ENCODE measurements at regions not wholly inside any gene's neighbourhood (a gene's known extent, or its start where the extent isn't known, plus 50 kb on each side); places are given as distances from the start of the nearest gene placed in this dataset.

DNA sequence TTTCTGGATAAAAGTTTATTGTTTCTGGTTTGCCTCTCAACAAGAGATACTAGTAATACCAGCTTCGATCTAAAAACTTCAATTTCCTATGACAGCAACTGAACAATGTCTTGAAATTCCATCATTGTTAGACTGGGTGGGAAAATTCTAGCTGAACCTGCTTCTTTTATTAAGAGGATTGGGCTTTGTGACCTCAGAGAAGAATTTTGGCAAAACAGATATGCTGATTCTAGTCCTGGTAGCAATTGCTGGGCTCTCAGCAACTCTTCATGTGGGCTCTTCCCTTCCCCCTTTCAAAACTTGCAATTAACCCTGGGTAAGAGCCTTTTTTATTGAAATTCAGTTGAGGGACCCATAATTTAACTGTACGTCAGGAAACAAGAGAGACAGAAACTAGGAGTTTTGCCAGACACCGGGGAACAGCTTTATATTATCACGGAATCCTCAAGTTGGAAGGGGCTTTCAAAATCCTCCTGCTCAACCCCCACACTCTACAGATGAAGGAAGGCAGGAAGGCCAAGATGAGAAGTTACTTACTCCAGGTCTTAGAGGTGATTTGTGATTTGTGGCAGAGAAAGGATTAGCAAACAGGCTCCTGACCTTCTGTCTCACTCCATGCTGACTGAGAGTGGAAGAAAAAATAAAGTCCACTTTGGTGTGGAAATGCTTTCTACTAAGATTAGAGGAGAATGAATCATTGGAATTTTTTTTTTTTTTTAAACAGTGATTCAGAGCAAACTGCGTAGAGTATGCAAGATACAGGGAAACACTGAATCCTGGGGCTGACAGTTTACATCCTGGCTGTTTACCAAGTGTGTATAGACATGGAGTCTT is 239.0 kb upstream of the ATP2B1 start:
- Mint-ChIP-seq H3K27me3 (no peaks in the 10 kb centered on the region), H3K4me1 (peaks cover 36% of the 10 kb centered on the region), H3K27ac (peak overlapping the region; percentile 74), H3K4me3 (peak overlapping the region; percentile 27), H3K9me3 (peaks cover 3% of the 10 kb centered on the region), H3K36me3 (ENCODE audit: low read depth) (no peaks in the 10 kb centered on the region)
- peak; percentile 72 for ATAC-seq (replicated peaks)

DNA sequence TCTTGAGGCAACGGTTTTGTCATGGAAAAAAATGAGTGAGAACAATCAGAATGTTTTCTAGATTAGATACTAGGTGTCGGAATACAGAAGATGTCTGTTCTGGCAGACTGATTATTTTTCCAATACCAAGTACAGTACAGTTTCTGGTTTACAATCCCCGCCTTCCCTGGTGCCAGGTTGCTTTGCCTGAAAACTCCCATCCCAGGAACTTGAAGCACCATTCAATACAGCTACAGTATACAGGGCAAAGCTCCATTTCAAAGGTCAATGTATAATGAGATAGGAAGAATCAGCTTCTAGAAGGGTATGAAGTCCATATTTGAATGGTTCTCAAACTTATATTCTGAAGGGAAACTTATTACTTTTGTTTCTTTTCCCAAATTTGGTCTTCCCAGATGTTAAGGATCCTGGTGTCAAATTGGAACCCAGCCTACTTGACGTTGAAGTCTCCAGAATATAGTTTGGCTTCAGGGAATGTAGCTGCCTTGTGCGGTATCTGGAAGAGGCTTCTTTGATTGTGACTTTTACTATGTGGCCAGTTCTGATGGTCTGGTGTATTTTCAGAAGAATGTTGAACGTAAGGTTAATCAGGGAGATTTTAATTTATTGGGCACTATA is 238.0 kb upstream of the ATP2B1 start:
- peaks cover 42% of the 10 kb centered on the region for H3K4me1 Mint-ChIP-seq
- ATAC-seq (replicated peaks): no peak
- no peaks in the 10 kb centered on the region for H3K36me3 Mint-ChIP-seq (ENCODE audit: low read depth)
- H3K4me3 Mint-ChIP-seq: no peak overlapping the region
- peaks cover 3% of the 10 kb centered on the region for H3K9me3 Mint-ChIP-seq
- no peaks in the 10 kb centered on the region for H3K27me3 Mint-ChIP-seq
- H3K27ac Mint-ChIP-seq: peak overlapping the region; percentile 74

DNA sequence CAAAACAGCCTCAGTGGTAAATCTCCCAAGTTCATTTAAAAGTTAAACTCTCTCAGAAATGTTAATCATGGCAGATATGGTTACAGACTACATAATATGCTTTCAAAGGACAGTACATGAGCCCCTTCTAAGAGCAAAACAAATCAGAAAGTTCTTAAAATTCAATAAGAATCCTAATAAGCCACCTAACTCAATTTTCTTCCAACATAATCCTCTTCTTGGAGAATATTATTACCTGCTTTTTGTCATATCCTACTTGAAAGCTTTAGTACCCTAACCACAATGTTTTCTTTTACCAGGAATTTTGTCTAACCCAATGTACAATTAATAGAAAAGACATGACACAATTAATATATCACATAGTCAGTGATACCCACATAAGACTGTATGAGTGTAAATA is 236.5 kb upstream of the ATP2B1 start:
- Mint-ChIP-seq H3K27me3 (no peaks in the 10 kb centered on the region), H3K4me1 (peaks cover 36% of the 10 kb centered on the region), H3K36me3 (ENCODE audit: low read depth) (no peaks in the 10 kb centered on the region), H3K27ac (no peak overlapping the region), H3K9me3 (peaks cover 8% of the 10 kb centered on the region), H3K4me3 (no peak overlapping the region)
- ATAC-seq (replicated peaks): no peak

DNA sequence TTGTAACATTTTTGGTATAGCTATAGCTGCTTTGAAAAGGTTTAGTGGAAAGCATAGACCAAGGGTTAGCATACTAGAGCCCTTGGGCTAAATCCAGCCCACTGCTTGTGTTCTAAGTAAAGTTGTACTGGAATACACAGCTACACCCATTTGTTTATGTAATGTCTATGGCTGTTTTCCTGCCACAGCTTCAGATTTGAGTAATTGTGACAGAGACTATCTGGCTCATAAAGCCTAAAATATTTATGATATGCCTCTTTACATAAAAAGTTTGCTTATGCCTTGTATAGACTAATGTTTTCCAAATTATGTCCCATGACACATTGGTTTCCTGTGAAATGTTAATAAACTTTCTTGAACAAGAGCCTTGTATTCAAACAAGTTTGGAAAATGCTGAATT is 234.8 kb upstream of the ATP2B1 start:
- Mint-ChIP-seq H3K4me3 (peak overlapping the region; percentile 1), H3K36me3 (ENCODE audit: low read depth) (no peaks in the 10 kb centered on the region), H3K9me3 (peaks cover 8% of the 10 kb centered on the region), H3K27me3 (no peaks in the 10 kb centered on the region), H3K4me1 (peaks cover 30% of the 10 kb centered on the region), H3K27ac (peak overlapping the region; percentile 49)
- peak; percentile 32 for ATAC-seq (replicated peaks)

DNA sequence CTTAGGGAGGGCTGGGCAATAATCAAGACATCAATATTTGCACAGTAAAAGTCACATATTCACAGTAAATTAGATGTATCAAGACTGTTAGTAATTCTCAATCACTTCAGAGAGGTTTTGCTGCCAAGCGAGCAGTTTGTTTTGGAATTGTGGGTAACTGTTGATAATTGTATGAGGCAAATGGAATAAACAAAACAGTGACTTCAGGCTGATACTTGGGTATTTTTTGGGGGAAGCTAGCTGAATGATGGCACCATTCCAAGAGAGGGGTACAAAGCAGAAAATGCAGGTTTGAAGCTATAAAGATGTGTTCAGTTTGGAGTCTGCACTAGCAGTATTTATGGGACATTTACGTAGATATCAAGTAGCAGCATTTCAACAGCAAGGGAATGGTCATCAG is 232.8 kb upstream of the ATP2B1 start:
- ATAC-seq (replicated peaks): no peak
- H3K4me3 Mint-ChIP-seq: no peak overlapping the region
- H3K27me3 Mint-ChIP-seq: no peaks in the 10 kb centered on the region
- H3K27ac Mint-ChIP-seq: no peak overlapping the region
- H3K4me1 Mint-ChIP-seq: peaks cover 21% of the 10 kb centered on the region
- peaks cover 5% of the 10 kb centered on the region for H3K9me3 Mint-ChIP-seq
- no peaks in the 10 kb centered on the region for H3K36me3 Mint-ChIP-seq (ENCODE audit: low read depth)

DNA sequence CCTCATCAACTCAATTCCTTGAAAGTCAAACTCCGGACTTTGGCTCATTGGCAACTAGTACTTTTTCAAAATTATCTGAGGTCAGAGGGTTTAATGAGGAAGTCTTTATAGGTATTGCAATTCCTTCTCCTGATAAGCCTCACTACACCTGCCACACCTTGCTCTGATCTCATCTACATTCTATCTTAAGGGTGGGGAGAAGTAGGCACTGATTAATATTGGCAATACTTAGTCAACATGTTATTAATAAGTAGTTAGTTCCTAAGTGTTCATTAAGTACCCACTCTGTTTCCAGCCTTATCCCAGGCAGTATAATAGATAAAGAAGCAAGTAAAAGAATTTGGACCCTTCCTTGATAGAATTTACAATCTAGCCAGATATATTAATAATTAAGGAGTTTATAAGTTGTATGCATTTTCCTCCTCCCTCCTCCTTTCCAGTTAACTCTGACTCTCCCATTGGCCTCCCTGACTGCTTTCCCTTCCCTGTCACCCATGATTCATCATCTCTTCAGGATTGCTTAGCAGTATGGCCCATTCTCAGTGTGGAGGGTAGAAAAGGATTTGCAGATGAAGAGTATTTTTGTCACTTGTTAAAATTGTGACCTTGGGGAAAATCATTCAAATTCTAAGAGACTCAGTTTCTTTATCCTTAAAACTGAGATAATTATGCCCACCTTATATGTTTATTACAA is 231.0 kb upstream of the ATP2B1 start:
- no peak for ATAC-seq (replicated peaks)
- H3K4me3 Mint-ChIP-seq: no peak overlapping the region

DNA sequence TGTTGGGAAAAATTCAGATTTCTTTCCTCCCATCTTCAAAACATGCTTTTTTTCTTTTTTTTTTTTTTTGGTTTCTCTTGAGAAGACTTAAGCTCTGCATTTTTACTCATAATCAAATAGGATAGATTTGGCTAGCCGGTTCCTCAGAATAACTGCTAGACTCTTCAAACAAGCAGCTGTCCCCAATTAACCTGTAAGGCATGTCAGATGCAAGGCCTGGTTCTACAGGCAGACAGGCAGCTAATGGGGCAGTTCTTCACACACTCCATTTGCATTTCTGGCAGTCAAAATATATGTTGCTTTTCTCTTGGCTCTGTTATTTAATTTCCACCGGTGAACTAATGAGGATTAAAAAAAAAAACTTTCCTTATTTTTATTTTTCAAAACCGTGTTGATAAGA is 228.0 kb upstream of the ATP2B1 start:
- H3K4me1 Mint-ChIP-seq: peaks cover 28% of the 10 kb centered on the region
- H3K27ac Mint-ChIP-seq: peak overlapping the region; percentile 79
- peaks cover 9% of the 10 kb centered on the region for H3K9me3 Mint-ChIP-seq
- no peaks in the 10 kb centered on the region for H3K27me3 Mint-ChIP-seq
- ATAC-seq (replicated peaks): no peak
- H3K36me3 Mint-ChIP-seq (ENCODE audit: low read depth): no peaks in the 10 kb centered on the region
- peak overlapping the region; percentile 48 for H3K4me3 Mint-ChIP-seq

More for the DNA sequence above, 231.0 kb upstream of the ATP2B1 start:
- H3K27ac Mint-ChIP-seq: no peak overlapping the region
- no peaks in the 10 kb centered on the region for H3K27me3 Mint-ChIP-seq
- peaks cover 27% of the 10 kb centered on the region for H3K4me1 Mint-ChIP-seq
- peaks cover 7% of the 10 kb centered on the region for H3K9me3 Mint-ChIP-seq
- H3K36me3 Mint-ChIP-seq (ENCODE audit: low read depth): no peaks in the 10 kb centered on the region

DNA sequence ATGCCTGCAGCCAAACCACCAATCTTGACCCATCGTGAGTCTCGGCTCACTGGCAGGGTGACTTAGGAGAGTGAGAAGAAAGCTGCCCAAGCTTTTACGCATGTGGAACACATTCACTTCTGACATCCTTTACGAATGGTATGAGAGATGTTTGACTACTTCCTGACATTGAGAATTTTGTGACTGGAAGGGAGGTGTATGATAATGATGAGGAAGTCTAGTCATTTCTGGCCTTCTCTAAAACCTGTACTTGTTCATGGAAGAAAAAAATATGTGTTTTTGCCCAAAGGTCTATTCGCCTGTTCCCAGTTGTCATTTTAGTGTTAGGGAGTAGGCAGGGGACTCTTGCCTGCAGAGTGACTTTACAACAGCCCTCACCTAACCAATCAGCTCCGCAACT is 227.2 kb upstream of the ATP2B1 start:
- H3K36me3 Mint-ChIP-seq (ENCODE audit: low read depth): no peaks in the 10 kb centered on the region
- peaks cover 21% of the 10 kb centered on the region for H3K4me1 Mint-ChIP-seq
- H3K4me3 Mint-ChIP-seq: peak overlapping the region; percentile 48
- H3K27ac Mint-ChIP-seq: peak overlapping the region; percentile 79
- ATAC-seq (replicated peaks): peak; percentile 90
- peaks cover 6% of the 10 kb centered on the region for H3K9me3 Mint-ChIP-seq
- H3K27me3 Mint-ChIP-seq: no peaks in the 10 kb centered on the region

DNA sequence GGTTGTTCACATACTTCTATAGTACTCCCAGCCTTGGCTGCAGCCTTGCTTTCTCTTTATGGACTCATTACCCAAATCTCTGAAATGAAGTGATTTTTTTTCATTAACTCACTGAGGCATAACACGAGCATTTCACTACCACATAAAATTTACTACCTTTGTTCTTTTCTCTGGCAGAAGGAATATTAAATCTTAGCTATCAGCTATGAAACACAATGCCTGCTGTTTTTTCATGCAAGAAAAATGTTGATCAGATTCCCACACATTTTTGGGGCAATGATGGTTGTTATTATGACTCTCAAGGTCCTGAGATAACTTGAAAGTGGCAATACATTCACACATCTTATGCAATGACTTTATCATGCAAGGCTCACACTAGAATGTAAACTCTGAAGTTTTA is 225.3 kb upstream of the ATP2B1 start:
- no peak overlapping the region for H3K4me3 Mint-ChIP-seq
- H3K36me3 Mint-ChIP-seq (ENCODE audit: low read depth): no peaks in the 10 kb centered on the region
- H3K9me3 Mint-ChIP-seq: peaks cover 3% of the 10 kb centered on the region
- H3K27ac Mint-ChIP-seq: no peak overlapping the region
- no peak for ATAC-seq (replicated peaks)
- peaks cover 19% of the 10 kb centered on the region for H3K4me1 Mint-ChIP-seq
- H3K27me3 Mint-ChIP-seq: no peaks in the 10 kb centered on the region

DNA sequence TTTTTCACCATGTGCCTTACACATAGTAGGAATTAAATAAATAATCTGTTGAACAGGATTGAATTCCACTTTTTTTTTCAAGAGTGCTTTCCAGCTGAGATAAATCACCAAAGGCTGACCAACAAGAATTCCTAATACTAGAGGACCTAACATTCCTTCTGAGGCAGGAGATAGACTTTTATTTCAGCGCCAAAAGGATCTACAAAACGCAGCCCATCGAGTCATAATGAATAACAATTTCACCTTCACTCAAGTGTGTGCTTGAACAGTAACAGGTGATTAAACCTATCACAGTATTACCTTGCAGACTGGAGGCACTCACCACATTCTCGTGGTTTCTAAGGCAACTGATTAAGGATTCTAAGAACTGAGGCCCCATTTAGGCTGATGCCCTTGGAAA is 224.3 kb upstream of the ATP2B1 start:
- Mint-ChIP-seq H3K27me3 (no peaks in the 10 kb centered on the region), H3K4me3 (no peak overlapping the region), H3K27ac (no peak overlapping the region), H3K9me3 (peaks cover 3% of the 10 kb centered on the region), H3K4me1 (peaks cover 19% of the 10 kb centered on the region), H3K36me3 (ENCODE audit: low read depth) (no peaks in the 10 kb centered on the region)
- ATAC-seq (replicated peaks): peak; percentile 67

DNA sequence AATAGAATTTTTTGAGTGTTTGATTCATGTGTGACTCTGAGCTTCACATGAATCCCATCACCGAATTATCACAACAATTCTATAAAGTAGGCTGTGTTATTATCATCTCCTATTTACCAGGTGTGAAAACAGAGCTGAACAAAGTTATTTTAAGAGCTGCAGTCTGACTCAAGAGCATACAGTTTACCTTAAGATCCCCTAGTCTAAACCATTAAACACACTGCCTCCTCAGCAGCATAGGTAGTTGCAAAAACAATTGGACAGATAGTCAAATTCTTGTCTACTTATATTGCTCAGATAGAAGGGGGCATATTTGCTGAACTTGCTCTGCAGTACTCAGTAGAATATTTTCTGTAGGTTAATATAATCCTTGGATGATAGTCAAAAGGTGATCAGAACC is 219.8 kb upstream of the ATP2B1 start:
- no peaks in the 10 kb centered on the region for H3K27me3 Mint-ChIP-seq
- no peak overlapping the region for H3K27ac Mint-ChIP-seq
- H3K4me3 Mint-ChIP-seq: no peak overlapping the region

DNA sequence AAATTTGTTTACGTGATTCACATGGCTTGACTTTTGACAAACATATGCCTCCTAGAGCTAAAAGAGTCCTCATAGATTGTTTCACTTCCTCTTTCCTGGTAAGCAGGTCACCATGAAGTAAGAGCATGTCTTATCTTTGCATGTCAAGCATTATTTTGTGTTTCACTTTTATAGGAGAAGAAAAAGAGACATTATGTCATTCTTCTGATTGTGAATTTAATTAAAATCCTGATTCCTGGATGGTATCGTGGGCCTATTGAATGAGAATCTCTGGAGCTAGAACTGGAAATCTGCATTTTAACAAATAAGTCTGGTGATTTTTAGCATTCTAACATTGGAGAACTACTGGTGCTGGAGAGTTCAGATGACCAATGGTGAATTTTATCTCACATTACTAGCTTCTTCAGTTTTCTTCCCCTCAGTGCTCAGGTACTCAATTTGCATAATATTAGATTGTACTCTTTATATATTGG is 218.6 kb upstream of the ATP2B1 start:
- Mint-ChIP-seq H3K27ac (peak overlapping the region; percentile 10), H3K36me3 (ENCODE audit: low read depth) (no peaks in the 10 kb centered on the region), H3K4me3 (peak overlapping the region; percentile 20), H3K27me3 (no peaks in the 10 kb centered on the region), H3K9me3 (no peaks in the 10 kb centered on the region), H3K4me1 (peaks cover 10% of the 10 kb centered on the region)
- peak; percentile 45 for ATAC-seq (replicated peaks)

More for the DNA sequence above, 219.8 kb upstream of the ATP2B1 start:
- no peaks in the 10 kb centered on the region for H3K9me3 Mint-ChIP-seq
- ATAC-seq (replicated peaks): no peak
- H3K36me3 Mint-ChIP-seq (ENCODE audit: low read depth): no peaks in the 10 kb centered on the region
- H3K4me1 Mint-ChIP-seq: peaks cover 11% of the 10 kb centered on the region

DNA sequence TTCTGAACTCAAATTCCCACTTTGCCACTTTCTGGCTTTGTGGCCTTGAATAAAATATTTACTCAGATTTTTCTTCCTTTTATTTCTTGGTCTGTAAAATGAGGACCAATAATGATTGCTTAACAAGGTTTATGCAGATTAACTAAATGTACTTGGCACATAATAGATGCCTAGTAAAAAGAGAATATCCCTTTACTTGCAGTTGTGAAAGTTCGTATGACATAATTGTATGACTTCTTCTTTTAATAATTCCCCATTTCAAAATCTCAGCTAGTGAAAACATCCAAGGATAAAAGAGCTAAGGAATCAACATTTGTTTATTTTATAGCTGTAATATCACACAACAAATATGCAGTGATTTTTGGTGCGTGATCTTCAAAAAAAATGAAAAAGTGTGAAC is 215.6 kb upstream of the ATP2B1 start:
- peaks cover 6% of the 10 kb centered on the region for H3K4me1 Mint-ChIP-seq
- no peaks in the 10 kb centered on the region for H3K27me3 Mint-ChIP-seq
- H3K9me3 Mint-ChIP-seq: no peaks in the 10 kb centered on the region
- no peak for ATAC-seq (replicated peaks)
- no peak overlapping the region for H3K27ac Mint-ChIP-seq
- H3K36me3 Mint-ChIP-seq (ENCODE audit: low read depth): no peaks in the 10 kb centered on the region
- H3K4me3 Mint-ChIP-seq: no peak overlapping the region

DNA sequence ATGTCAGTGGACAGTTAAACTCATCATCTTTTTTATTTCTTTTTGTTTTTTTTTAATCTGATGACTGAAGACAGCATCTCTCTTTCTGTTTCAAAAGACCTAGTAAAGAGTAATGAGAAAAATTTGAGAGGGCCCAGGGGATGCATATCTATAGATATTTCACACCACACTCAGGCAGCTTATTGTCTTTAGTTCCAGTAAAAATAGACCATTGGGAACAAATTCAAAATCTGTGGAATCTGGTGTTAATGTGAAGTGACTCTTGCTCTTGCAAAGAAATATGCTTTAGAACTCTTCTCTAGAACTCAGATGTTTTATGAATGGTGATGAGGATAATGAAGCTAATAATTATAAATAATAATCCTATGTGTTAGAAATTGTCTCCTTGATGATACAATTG is 214.5 kb upstream of the ATP2B1 start:
- peaks cover 11% of the 10 kb centered on the region for H3K4me1 Mint-ChIP-seq

DNA sequence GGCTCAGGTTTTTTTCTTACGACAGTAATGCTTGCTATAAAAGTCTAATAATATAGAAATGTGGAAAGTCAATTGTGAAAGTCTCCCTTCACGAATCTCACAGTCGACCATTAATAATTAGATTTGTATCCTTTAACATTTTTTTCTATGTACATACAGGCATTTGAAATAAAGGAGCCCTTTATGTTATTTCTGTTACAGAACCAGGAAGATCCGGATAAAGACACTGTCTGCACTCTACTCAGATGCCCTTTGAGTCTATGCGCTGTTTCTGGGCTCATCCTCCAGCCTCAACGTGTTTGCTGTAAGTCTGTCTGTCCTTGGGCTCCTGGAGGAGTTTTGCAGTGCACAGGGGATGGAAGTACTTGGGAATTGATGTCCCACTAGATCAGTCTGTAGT is 212.2 kb upstream of the ATP2B1 start:
- Mint-ChIP-seq H3K36me3 (ENCODE audit: low read depth) (no peaks in the 10 kb centered on the region), H3K4me1 (peaks cover 6% of the 10 kb centered on the region), H3K9me3 (no peaks in the 10 kb centered on the region), H3K27ac (no peak overlapping the region), H3K27me3 (no peaks in the 10 kb centered on the region), H3K4me3 (no peak overlapping the region)
- ATAC-seq (replicated peaks): no peak

More for the DNA sequence above, 214.5 kb upstream of the ATP2B1 start:
- H3K9me3 Mint-ChIP-seq: no peaks in the 10 kb centered on the region
- H3K36me3 Mint-ChIP-seq (ENCODE audit: low read depth): no peaks in the 10 kb centered on the region
- ATAC-seq (replicated peaks): no peak
- no peaks in the 10 kb centered on the region for H3K27me3 Mint-ChIP-seq
- no peak overlapping the region for H3K4me3 Mint-ChIP-seq
- H3K27ac Mint-ChIP-seq: no peak overlapping the region

Data from activated T-helper 17 cell treated with anti-CD3 and anti-CD28 coated beads, Interleukin-2, amount 50 U/mL, for 72 hours (primary cell).